ENCODE measurements at regions not wholly inside any gene's neighbourhood (a gene's known extent, or its start where the extent isn't known, plus 50 kb on each side); places are given as distances from the start of the nearest gene placed in this dataset.
A peak's percentile ranks its signal among the peaks of the same experiment; 100 is the strongest.

GRCh38 chr2:234565201-234565600, 68.3 kb upstream of the ARL4C start:
- Histone ChIP-seq H3K4me1 (no peaks in the 10 kb centered on the region), H3K9me3 (no peaks in the 10 kb centered on the region), H3K4me3 (no peak overlapping the region), H3K27me3 (peaks cover 0 to 13% (median 6%) of the 10 kb centered on the region in 7 donors), H3K27ac (no peak overlapping the region), H3K36me3 (no peaks in the 10 kb centered on the region)
- intact Hi-C loops (cut with DNase I) = loop anchor here in 1 of 10 donors (5.0 kb wide), 1 partner anchor 542 kb away; no protein-coding TSS in a partner anchor
- TF ChIP-seq CTCF (IDR thresholded peaks at IDR 0.05) = no peak
- WGBS, 2 donors = 83 to 85% methylated on average over 1 of the region's 1 CpG
- no peak for DNase-seq
- ATAC-seq = no peak

- WGBS, 2 donors = 48 to 53% methylated on average over 2 of the region's 2 CpGs
- H3K9me3 ChIP-seq = no peaks in the 10 kb centered on the region
- no peak overlapping the region for H3K4me3 ChIP-seq
- H3K4me1 ChIP-seq = no peaks in the 10 kb centered on the region
- TF ChIP-seq CTCF (IDR thresholded peaks at IDR 0.05) = peak in 3 of 9 donors; percentile 27 to 36 (median 30)
- intact Hi-C loops (cut with DNase I) = loop anchor here in 1 of 10 donors (5.0 kb wide), 1 partner anchor 543 kb away; no protein-coding TSS in a partner anchor
- DNase-seq = no peak
- no peak for ATAC-seq
- H3K36me3 ChIP-seq = no peaks in the 10 kb centered on the region
- H3K27me3 ChIP-seq = peaks cover 0 to 13% (median 2%) of the 10 kb centered on the region in 7 donors
- H3K27ac ChIP-seq = no peak overlapping the region
These were observed 67.8 kb upstream of the ARL4C start for GRCh38 chr2:234564699-234565098.

- intact Hi-C loops (cut with DNase I) = loop anchor here in 1 of 10 donors (10.0 kb wide), 1 partner anchor 325 kb away; no protein-coding TSS in a partner anchor
These were observed 62.7 kb upstream of the ARL4C start for GRCh38 chr2:234559609-234560008.

GRCh38 chr2:234558642-234559041, 61.8 kb upstream of the ARL4C start:
- intact Hi-C loops (cut with DNase I) = loop anchor here in 1 of 10 donors (10.0 kb wide), 1 partner anchor 326 kb away; no protein-coding TSS in a partner anchor
- Histone ChIP-seq H3K4me1 (no peaks in the 10 kb centered on the region), H3K27me3 (peaks cover 0 to 5% (median 0%) of the 10 kb centered on the region in 7 donors), H3K9me3 (peaks cover 0 to 4% (median 0%) of the 10 kb centered on the region in 11 donors), H3K4me3 (no peak overlapping the region), H3K36me3 (no peaks in the 10 kb centered on the region), H3K27ac (no peak overlapping the region)
- no peak for ATAC-seq
- 91% methylated on average over 4 of the region's 4 CpGs for WGBS, 2 donors
- DNase-seq = no peak
- TF ChIP-seq CTCF (IDR thresholded peaks at IDR 0.05) = no peak

More at GRCh38 chr2:234559609-234560008, 62.7 kb upstream of the ARL4C start:
- no peaks in the 10 kb centered on the region for H3K4me1 ChIP-seq
- DNase-seq = no peak
- no peak for ATAC-seq
- no peaks in the 10 kb centered on the region for H3K36me3 ChIP-seq
- TF ChIP-seq CTCF (IDR thresholded peaks at IDR 0.05) = no peak
- peaks cover 0 to 5% (median 0%) of the 10 kb centered on the region in 7 donors for H3K27me3 ChIP-seq
- no peak overlapping the region for H3K27ac ChIP-seq
- WGBS, 2 donors = 90 to 93% methylated on average over 5 of the region's 5 CpGs
- H3K9me3 ChIP-seq = peaks cover 0 to 4% (median 0%) of the 10 kb centered on the region in 11 donors
- H3K4me3 ChIP-seq = no peak overlapping the region

All from heart right ventricle (tissue), 16 donors.